GM19467 (cell line): ENCODE measurements at regions not wholly inside any gene's neighbourhood (a gene's known extent, or its start where the extent isn't known, plus 50 kb on each side); places are given as distances from the start of the nearest gene placed in this dataset.

Experiments used
- ATAC-seq: cut with Tn5 transposase; IDR thresholded peaks from one replicate; pipeline ENCODE4 v1.9.1; 2021; ENCODE audit warnings: mild to moderate bottlenecking, moderate library complexity; ENCODE audit not compliant: unreplicated experiment

GRCh38 chr2:173629076-173629475 lies 274.4 kb downstream of the CDCA7 start:
- ATAC-seq: no peak

GRCh38 chr2:173630425-173631126 lies 275.9 kb downstream of the CDCA7 start:
- ATAC-seq: no peak

- ATAC-seq: no peak
These were observed 276.4 kb downstream of the CDCA7 start for GRCh38 chr2:173631127-173631460.

GRCh38 chr2:173644146-173644545 lies 289.5 kb downstream of the CDCA7 start:
- ATAC-seq: no peak

GRCh38 chr2:173647681-173648311 lies 293.1 kb downstream of the CDCA7 start:
- ATAC-seq: no peak

- no peak for ATAC-seq
These were observed 294.1 kb downstream of the CDCA7 start for GRCh38 chr2:173648816-173649215.

- no peak for ATAC-seq
These were observed 295.0 kb downstream of the CDCA7 start for GRCh38 chr2:173649527-173650219.

GRCh38 chr2:173651891-173652290 lies 297.2 kb downstream of the CDCA7 start:
- ATAC-seq: no peak

GRCh38 chr2:173652311-173652710 lies 297.6 kb downstream of the CDCA7 start:
- ATAC-seq: no peak

- no peak for ATAC-seq
These were observed 298.2 kb downstream of the CDCA7 start for GRCh38 chr2:173652767-173653431.

GRCh38 chr2:173653432-173653805 lies 298.7 kb downstream of the CDCA7 start:
- no peak for ATAC-seq

- ATAC-seq: no peak
These were observed 299.7 kb downstream of the CDCA7 start for GRCh38 chr2:173654161-173654895.

GRCh38 chr2:173654896-173655265 lies 300.2 kb downstream of the CDCA7 start:
- no peak for ATAC-seq

GRCh38 chr2:173656086-173656485 lies 301.4 kb downstream of the CDCA7 start:
- ATAC-seq: no peak

GRCh38 chr2:173657996-173658717 lies 303.5 kb downstream of the CDCA7 start:
- ATAC-seq: no peak

- no peak for ATAC-seq
These were observed 304.3 kb downstream of the CDCA7 start for GRCh38 chr2:173658946-173659371.

GRCh38 chr2:173659509-173659908 lies 304.8 kb downstream of the CDCA7 start:
- ATAC-seq: no peak

- no peak for ATAC-seq
These were observed 303.6 kb downstream of the SP3 start for GRCh38 chr2:173661586-173661985.

- no peak for ATAC-seq
These were observed 301.8 kb downstream of the SP3 start for GRCh38 chr2:173663353-173663752.

GRCh38 chr2:173663835-173664512 lies 301.2 kb downstream of the SP3 start:
- ATAC-seq: no peak
